HFF-Myc (cell line): ENCODE measurements at regions not wholly inside any gene's neighbourhood (a gene's known extent, or its start where the extent isn't known, plus 50 kb on each side); places are given as distances from the start of the nearest gene placed in this dataset.

Source experiments
- DNase-seq: peaks from one replicate; pipeline ENCODE4 v3.0.0-alpha.2; 2011; ENCODE audit warnings: low read depth; ENCODE audit errors: extremely low read depth
- H3K4me3 ChIP-seq: replicated peaks from 2 replicates; pipeline ENCODE4 v1.5.1; 2011; ENCODE audit warnings: low read depth, mild to moderate bottlenecking, control low read depth, low read length
- TF ChIP-seq, protein P1 (sequence below): IDR thresholded peaks from 2 replicates; pipeline ENCODE4 v1.5.1; 2012; ENCODE audit warnings: mild to moderate bottlenecking, low read depth, low read length, control low read depth; ENCODE audit errors: missing control alignments

DNA sequence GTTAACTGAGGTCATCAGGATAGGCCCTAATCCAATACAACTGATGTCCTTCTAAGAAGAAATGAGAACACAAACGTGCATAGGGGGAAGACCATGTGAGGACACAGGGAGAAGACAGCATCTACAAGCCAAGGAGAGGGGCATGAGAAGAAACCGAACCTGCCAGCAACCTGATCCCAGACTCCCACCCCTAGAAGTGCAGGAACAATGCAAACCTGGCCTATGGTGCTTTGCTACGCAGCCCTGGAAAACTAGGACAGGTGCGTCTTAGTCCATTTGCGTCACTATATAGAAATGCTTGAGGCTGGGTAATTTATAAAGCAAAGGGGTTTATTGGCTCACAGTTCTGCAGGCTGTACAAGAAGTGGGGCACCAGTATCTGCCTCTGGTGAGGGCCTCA is 322.6 kb upstream of the ZNF32 start:
- no peak for DNase-seq
- TF ChIP-seq, protein P1, sequence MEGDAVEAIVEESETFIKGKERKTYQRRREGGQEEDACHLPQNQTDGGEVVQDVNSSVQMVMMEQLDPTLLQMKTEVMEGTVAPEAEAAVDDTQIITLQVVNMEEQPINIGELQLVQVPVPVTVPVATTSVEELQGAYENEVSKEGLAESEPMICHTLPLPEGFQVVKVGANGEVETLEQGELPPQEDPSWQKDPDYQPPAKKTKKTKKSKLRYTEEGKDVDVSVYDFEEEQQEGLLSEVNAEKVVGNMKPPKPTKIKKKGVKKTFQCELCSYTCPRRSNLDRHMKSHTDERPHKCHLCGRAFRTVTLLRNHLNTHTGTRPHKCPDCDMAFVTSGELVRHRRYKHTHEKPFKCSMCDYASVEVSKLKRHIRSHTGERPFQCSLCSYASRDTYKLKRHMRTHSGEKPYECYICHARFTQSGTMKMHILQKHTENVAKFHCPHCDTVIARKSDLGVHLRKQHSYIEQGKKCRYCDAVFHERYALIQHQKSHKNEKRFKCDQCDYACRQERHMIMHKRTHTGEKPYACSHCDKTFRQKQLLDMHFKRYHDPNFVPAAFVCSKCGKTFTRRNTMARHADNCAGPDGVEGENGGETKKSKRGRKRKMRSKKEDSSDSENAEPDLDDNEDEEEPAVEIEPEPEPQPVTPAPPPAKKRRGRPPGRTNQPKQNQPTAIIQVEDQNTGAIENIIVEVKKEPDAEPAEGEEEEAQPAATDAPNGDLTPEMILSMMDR = no peak
- H3K4me3 ChIP-seq = no peak overlapping the region

DNA sequence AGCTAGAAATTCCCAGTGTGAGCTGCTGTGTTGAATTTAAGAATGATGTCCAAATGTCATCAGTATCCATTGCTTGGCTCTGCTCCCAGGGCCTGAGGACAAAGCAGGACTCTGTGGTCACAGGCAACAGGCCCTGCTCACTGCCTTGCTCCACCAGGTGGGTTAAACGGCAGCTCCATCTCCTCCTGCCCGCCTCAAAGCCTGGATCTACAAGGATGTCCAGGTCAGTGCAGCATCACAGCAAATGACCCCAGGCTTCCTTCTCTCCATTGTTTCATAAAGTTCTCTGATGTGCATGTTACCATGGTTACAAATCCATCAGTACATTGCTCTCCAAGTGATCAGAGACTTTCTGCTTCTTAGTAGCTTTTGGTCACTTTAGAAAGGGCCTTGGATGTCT is 322.0 kb upstream of the ZNF32 start:
- TF ChIP-seq, protein P1 = no peak
- DNase-seq = no peak
- no peak overlapping the region for H3K4me3 ChIP-seq

DNA sequence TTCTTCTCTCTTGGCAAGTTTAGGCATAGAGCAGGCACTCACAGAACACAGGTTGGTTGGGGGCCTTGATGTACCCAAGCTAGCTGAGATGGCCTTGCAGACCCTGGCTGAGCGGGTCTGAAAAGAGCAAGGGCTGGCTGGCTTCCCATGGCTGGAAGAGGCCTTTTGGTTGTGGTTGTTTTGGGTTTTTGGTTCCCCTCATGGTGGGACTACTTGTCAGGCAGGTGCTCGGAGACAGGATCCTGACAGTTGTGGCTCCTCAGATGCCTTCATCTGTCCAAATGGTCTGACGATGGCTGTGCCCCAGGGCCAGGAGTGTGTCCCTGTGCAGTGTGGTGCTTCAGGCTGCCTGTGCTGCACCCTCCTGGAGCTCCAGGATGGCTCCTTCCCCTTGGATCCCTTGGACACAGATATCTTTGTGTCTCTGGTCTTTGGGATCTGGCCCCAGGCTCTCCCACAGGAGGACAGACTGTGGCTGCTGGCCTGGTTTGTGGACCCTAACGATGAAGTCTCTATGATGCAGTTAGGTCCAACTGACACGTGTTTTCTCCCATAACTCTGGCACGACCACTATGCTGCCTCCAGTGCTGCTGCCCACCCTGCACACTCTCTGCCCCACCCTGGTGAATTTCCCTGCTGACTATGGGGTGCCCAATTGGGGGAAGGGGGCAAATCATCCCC is 321.5 kb upstream of the ZNF32 start:
- TF ChIP-seq, protein P1 = no peak
- DNase-seq = no peak

DNA sequence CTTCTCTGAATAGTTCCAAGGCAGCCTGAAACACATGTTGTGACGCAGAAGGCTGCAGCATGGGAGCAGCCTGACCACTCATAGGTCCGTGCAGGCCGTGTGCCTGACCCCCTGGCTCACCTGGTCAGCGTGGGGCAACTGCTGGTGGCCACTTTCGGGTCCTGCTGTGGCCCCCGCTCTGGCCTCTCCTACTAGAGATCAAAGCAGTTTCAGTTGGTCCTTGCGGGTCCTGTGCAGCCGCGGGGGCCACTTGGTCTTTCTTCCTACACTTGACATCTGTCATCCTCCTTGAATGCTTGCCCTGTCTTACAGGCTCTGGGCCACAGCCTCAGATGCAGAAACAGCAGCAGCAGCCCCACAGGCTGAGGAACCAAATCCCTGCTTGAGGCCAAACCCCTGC is 320.8 kb upstream of the ZNF32 start:
- TF ChIP-seq, protein P1 = no peak
- DNase-seq = no peak
- H3K4me3 ChIP-seq = no peak overlapping the region

More for the DNA sequence above, 321.5 kb upstream of the ZNF32 start:
- H3K4me3 ChIP-seq = no peak overlapping the region

DNA sequence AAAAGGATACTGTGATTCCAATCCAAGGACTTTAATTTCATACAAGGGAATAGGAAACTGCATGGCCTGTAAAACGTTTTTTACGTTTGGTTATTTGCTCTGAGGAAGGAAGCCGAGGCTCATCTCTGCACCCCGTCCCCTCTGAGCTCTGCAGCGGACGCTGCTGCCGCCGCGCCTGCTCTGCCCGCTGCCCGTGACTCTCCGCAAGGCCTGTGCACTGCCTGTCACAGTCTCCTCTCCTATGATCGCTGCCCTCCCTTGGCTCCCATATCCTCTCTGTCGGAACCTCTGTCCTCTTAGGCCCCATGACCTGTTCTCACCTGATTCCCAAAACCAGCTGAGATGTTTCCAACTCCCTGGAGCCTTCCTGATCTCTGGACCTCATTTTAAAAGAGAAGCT is 320.3 kb upstream of the ZNF32 start:
- no peak for DNase-seq
- no peak overlapping the region for H3K4me3 ChIP-seq
- TF ChIP-seq, protein P1 = no peak

DNA sequence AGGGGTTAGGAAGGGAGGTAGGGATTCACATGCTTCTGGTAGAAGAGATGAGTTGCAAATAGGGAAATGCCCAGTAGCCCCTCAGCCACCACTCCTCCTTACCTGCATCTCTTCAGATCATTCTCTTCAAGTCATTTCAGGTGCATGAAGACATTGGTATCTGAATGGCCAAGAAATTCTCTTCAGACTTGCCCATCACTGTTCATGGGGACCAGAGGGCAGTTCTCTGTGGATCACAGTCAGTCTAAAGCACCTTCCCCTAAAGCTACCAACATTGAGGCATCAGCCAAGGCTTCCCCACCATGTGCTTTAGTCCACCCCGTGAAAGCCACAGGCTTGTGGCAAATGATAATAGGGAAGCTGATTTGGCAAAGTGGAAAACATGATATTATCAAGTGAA is 319.4 kb upstream of the ZNF32 start:
- no peak overlapping the region for H3K4me3 ChIP-seq
- DNase-seq = no peak
- TF ChIP-seq, protein P1 = no peak

DNA sequence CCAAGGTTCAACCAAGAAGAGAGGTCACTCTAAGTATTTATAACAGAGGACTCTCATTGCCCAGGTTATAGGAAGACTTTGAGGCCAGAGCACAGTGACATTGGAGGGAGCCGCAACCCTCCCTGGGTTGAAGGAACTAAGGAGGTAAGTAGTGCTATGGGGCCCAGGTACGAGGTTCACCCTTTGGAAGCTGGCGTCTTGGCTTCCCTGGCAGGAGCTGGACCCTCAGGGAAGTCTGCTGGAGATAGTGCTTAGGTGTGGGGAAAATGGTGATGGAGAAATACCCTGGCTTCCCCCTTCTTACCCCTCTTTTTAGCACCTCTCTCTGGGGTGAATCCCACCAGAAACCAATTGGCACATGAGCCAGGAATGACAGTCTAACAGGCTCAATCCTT is 317.9 kb upstream of the ZNF32 start:
- H3K4me3 ChIP-seq = no peak overlapping the region
- TF ChIP-seq, protein P1 = no peak
- DNase-seq = no peak
